ENCODE measurements at regions not wholly inside any gene's neighbourhood (a gene's known extent, or its start where the extent isn't known, plus 50 kb on each side); places are given as distances from the start of the nearest gene placed in this dataset.

DNA sequence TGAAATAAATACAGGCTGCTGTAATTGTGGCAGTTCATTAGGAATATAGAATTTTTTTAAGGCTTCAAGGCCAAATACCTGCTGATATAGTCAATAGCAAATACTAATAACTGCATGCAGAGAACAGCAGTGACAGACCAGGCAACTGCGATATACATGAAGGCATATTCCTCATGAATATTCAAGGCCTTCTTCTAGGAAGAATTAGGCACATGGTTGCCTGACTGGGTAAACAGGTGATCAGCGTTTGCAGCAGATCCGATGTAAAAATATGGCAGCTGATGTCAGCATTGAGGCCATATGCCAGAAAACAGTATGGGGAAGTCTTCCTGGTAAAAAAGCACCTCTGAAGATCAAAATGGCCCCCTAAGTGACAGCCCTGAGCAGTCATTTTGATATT, 629.7 kb downstream of the UQCRFS1 start:
- H3K27me3 ChIP-seq, result no peaks in the 10 kb centered on the region
- TF ChIP-seq POLR2AphosphoS5 (IDR thresholded peaks at IDR 0.05; ENCODE audit: insufficient read depth in 1 of 2, low read depth in 1 of 2) (no peak), POLR2A (IDR thresholded peaks at IDR 0.05) (no peak)
- H3K36me3 ChIP-seq, result no peaks in the 10 kb centered on the region
- H3K27ac ChIP-seq, result no peak overlapping the region
- intact Hi-C loops (cut with DNase I), result no loop called here
- no peak for DNase-seq (ENCODE audit: extremely low spot score in 2 of 2)
- no peaks in the 10 kb centered on the region for H3K9me3 ChIP-seq
- no peaks in the 10 kb centered on the region for H3K4me1 ChIP-seq
- no peak overlapping the region for H3K4me3 ChIP-seq

GRCh38 chr19:28582796-28583195, 630.2 kb downstream of the UQCRFS1 start:
- no peaks in the 10 kb centered on the region for H3K9me3 ChIP-seq
- no peaks in the 10 kb centered on the region for H3K36me3 ChIP-seq
- no peaks in the 10 kb centered on the region for H3K4me1 ChIP-seq
- intact Hi-C loops (cut with DNase I), result no loop called here
- H3K27ac ChIP-seq, result no peak overlapping the region
- DNase-seq (ENCODE audit: extremely low spot score in 2 of 2), result no peak
- TF ChIP-seq POLR2A (IDR thresholded peaks at IDR 0.05), result no peak
- TF ChIP-seq POLR2AphosphoS5 (IDR thresholded peaks at IDR 0.05; ENCODE audit: insufficient read depth in 1 of 2, low read depth in 1 of 2), result no peak
- no peak for TF ChIP-seq CTCF (IDR thresholded peaks at IDR 0.05)
- no peak overlapping the region for H3K4me3 ChIP-seq
- H3K27me3 ChIP-seq, result no peaks in the 10 kb centered on the region

GRCh38 chr19:28582344-28582743, 630.6 kb downstream of the UQCRFS1 start:
- intact Hi-C loops (cut with DNase I), result no loop called here
- Histone ChIP-seq H3K4me3 (no peak overlapping the region), H3K9me3 (no peaks in the 10 kb centered on the region), H3K4me1 (no peaks in the 10 kb centered on the region), H3K27me3 (no peaks in the 10 kb centered on the region), H3K27ac (no peak overlapping the region), H3K36me3 (no peaks in the 10 kb centered on the region)
- TF ChIP-seq POLR2A (IDR thresholded peaks at IDR 0.05) (no peak), CTCF (IDR thresholded peaks at IDR 0.05) (no peak), POLR2AphosphoS5 (IDR thresholded peaks at IDR 0.05; ENCODE audit: insufficient read depth in 1 of 2, low read depth in 1 of 2) (no peak)
- no peak for DNase-seq (ENCODE audit: extremely low spot score in 2 of 2)

GRCh38 chr19:28581468-28581770, 631.5 kb downstream of the UQCRFS1 start:
- Histone ChIP-seq H3K36me3 (no peaks in the 10 kb centered on the region), H3K27me3 (no peaks in the 10 kb centered on the region), H3K27ac (no peak overlapping the region), H3K4me1 (no peaks in the 10 kb centered on the region), H3K9me3 (no peaks in the 10 kb centered on the region), H3K4me3 (no peak overlapping the region)
- intact Hi-C loops (cut with DNase I), result no loop called here
- DNase-seq (ENCODE audit: extremely low spot score in 2 of 2), result no peak
- TF ChIP-seq CTCF (IDR thresholded peaks at IDR 0.05) (no peak), POLR2AphosphoS5 (IDR thresholded peaks at IDR 0.05; ENCODE audit: insufficient read depth in 1 of 2, low read depth in 1 of 2) (no peak), POLR2A (IDR thresholded peaks at IDR 0.05) (no peak)

GRCh38 chr19:28578786-28579505, 634.0 kb downstream of the UQCRFS1 start:
- no peaks in the 10 kb centered on the region for H3K9me3 ChIP-seq
- TF ChIP-seq CTCF (IDR thresholded peaks at IDR 0.05) (no peak), POLR2A (IDR thresholded peaks at IDR 0.05) (no peak), POLR2AphosphoS5 (IDR thresholded peaks at IDR 0.05; ENCODE audit: insufficient read depth in 1 of 2, low read depth in 1 of 2) (no peak)
- H3K27ac ChIP-seq, result no peak overlapping the region
- no peaks in the 10 kb centered on the region for H3K36me3 ChIP-seq
- no peaks in the 10 kb centered on the region for H3K4me1 ChIP-seq
- DNase-seq (ENCODE audit: extremely low spot score in 2 of 2), result no peak
- intact Hi-C loops (cut with DNase I), result no loop called here
- no peaks in the 10 kb centered on the region for H3K27me3 ChIP-seq
- no peak overlapping the region for H3K4me3 ChIP-seq

All from vagina (tissue), 2 donors.